AG04450 (cell line): ENCODE measurements at regions not wholly inside any gene's neighbourhood (a gene's known extent, or its start where the extent isn't known, plus 50 kb on each side); places are given as distances from the start of the nearest gene placed in this dataset.

ENCODE experiments used
- CTCF ChIA-PET: fragments of 300-600, 350-600 bp; formaldehyde crosslinking; extraction: SDS; loops from one replicate; lab custom pipeline; 2022; ENCODE audit warnings: antibody characterized with exemption, inconsistent platforms; lab: Charles Lee
- POLR2A ChIA-PET: fragments of 350-600 bp; formaldehyde crosslinking; extraction: SDS; loops from one replicate; lab custom pipeline; 2021; ENCODE audit warnings: antibody characterized with exemption, inconsistent platforms; lab: Yijun Ruan, JAX
- DNase-seq: peaks from one replicate; pipeline ENCODE4 v3.0.0-alpha.2; 2011; ENCODE audit warnings: low read depth, low spot score
- H3K27ac ChIP-seq: one replicate; pipeline ENCODE4 v1.5.1; 2012; ENCODE audit warnings: low read depth, low read length, control low read depth
- H3K27me3 ChIP-seq: one replicate; pipeline ENCODE4 v1.6.0; 2012; ENCODE audit warnings: low read length; ENCODE audit not compliant: control insufficient read depth, insufficient read depth
- H3K4me3 ChIP-seq: 2 replicates; pipeline ENCODE4 v1.5.1; 2011; ENCODE audit warnings: mild to moderate bottlenecking, low read depth, low read length, control low read depth
- H3K9me3 ChIP-seq: 2 replicates; pipeline ENCODE4 v1.5.1; 2012; ENCODE audit warnings: low read length; ENCODE audit not compliant: control insufficient read depth, insufficient read depth
- CTCF ChIP-seq: IDR thresholded peaks from 2 replicates; pipeline ENCODE4 v1.5.1; 2011; ENCODE audit warnings: low read depth, low read length, control low read depth, inconsistent platforms

GRCh38 chr13:105527127-105527526 is 1008.3 kb downstream of the EFNB2 start:
- ChIA-PET POLR2A (no interaction called here), CTCF (no interaction called here)
- no peak for TF ChIP-seq CTCF

GRCh38 chr13:105519771-105520170 is 1015.7 kb downstream of the EFNB2 start:
- Histone ChIP-seq H3K27me3 (no peaks in the 10 kb centered on the region), H3K27ac (no peak overlapping the region), H3K4me3 (no peak overlapping the region), H3K9me3 (no peaks in the 10 kb centered on the region)
- ChIA-PET CTCF (no interaction called here), POLR2A (interaction anchor here (0.6 kb wide), 1 partner anchor 1016 kb away, joined by 3 read pairs; the partner anchor contains the start of gene EFNB2)
- TF ChIP-seq CTCF: no peak
- no peak for DNase-seq

More at GRCh38 chr13:105527127-105527526, 1008.3 kb downstream of the EFNB2 start:
- Histone ChIP-seq H3K27ac (no peak overlapping the region), H3K4me3 (no peak overlapping the region), H3K27me3 (no peaks in the 10 kb centered on the region), H3K9me3 (no peaks in the 10 kb centered on the region)
- DNase-seq: no peak

GRCh38 chr13:105518086-105518485 is 1017.4 kb downstream of the EFNB2 start:
- Histone ChIP-seq H3K9me3 (no peaks in the 10 kb centered on the region), H3K4me3 (no peak overlapping the region), H3K27me3 (no peaks in the 10 kb centered on the region), H3K27ac (no peak overlapping the region)
- no peak for TF ChIP-seq CTCF
- DNase-seq: no peak
- CTCF ChIA-PET: no interaction called here
- POLR2A ChIA-PET: no interaction called here

- no peak for TF ChIP-seq CTCF
- ChIA-PET POLR2A (no interaction called here), CTCF (no interaction called here)
- no peak overlapping the region for H3K27ac ChIP-seq
- H3K4me3 ChIP-seq: no peak overlapping the region
- no peak for DNase-seq
- H3K27me3 ChIP-seq: no peaks in the 10 kb centered on the region
- H3K9me3 ChIP-seq: no peaks in the 10 kb centered on the region
These were observed 1021.1 kb downstream of the EFNB2 start for GRCh38 chr13:105514401-105514800.

- ChIA-PET POLR2A (no interaction called here), CTCF (no interaction called here)
- no peak overlapping the region for H3K4me3 ChIP-seq
- DNase-seq: no peak
- H3K9me3 ChIP-seq: no peaks in the 10 kb centered on the region
- no peaks in the 10 kb centered on the region for H3K27me3 ChIP-seq
- TF ChIP-seq CTCF: no peak
- H3K27ac ChIP-seq: no peak overlapping the region
These were observed 1022.0 kb downstream of the EFNB2 start for GRCh38 chr13:105513448-105513847.
